A673 (cell line): ENCODE measurements at regions not wholly inside any gene's neighbourhood (a gene's known extent, or its start where the extent isn't known, plus 50 kb on each side); places are given as distances from the start of the nearest gene placed in this dataset.

ENCODE experiments used
- CTCF ChIP-seq: fragments of 300-800, 200-600 bp; sonication (generic); conservative IDR thresholded peaks from 2 replicates; pipeline ENCODE4 v1.5.1; 2017; ENCODE audit warnings: low read depth, mild to moderate bottlenecking, antibody characterized with exemption, low read length, moderate library complexity, mixed read lengths
- EZH2 ChIP-seq: fragments of 200-600 bp; sonication (generic); IDR thresholded peaks from 2 replicates; pipeline ENCODE4 v1.6.1; 2017; ENCODE audit warnings: borderline replicate concordance, low read depth, mild to moderate bottlenecking, mixed read lengths, antibody characterized with exemption, low read length; ENCODE audit not compliant: poor library complexity, severe bottlenecking

- no peak for TF ChIP-seq CTCF
- TF ChIP-seq EZH2, result no peak
These were observed 261.1 kb upstream of the IRX4 start for GRCh38 chr5:2143646-2144353.
